Lung (tissue), 11 donors: ENCODE measurements at regions not wholly inside any gene's neighbourhood (a gene's known extent, or its start where the extent isn't known, plus 50 kb on each side); places are given as distances from the start of the nearest gene placed in this dataset.

Experiments
- ATAC-seq: fragments of 200-7000 bp; cut with Tn5 transposase; one replicate; pipeline ENCODE4 v1.9.1; 2020; ENCODE audit warnings: moderate number of reproducible peaks; ENCODE audit not compliant: insufficient read depth, low FRiP score
- DNase-seq, 3 donors: peaks; one replicate each; pipeline ENCODE4 v3.0.0-alpha.2; 2013 to 2017
- H3K27ac ChIP-seq, 2 donors: one replicate each; pipeline ENCODE4 v1.5.1; 2013; ENCODE audit warnings: mild to moderate bottlenecking in 2 of 2, moderate library complexity in 2 of 2, control low read depth in 1 of 2, inconsistent platforms in 1 of 2, low read depth in 1 of 2, low read length in 1 of 2
- H3K27me3 ChIP-seq, 3 donors: one replicate each; pipeline ENCODE4 v1.5.1; 2013; ENCODE audit warnings: low read length in 2 of 3; ENCODE audit not compliant: control insufficient read depth in 3 of 3, insufficient read depth in 3 of 3
- H3K36me3 ChIP-seq, 4 donors: one replicate each; pipeline ENCODE4 v1.5.1; 2013; ENCODE audit warnings: low read length in 4 of 4, mild to moderate bottlenecking in 1 of 4, moderate library complexity in 1 of 4; ENCODE audit not compliant: control insufficient read depth in 4 of 4, insufficient read depth in 4 of 4
- H3K4me1 ChIP-seq, 5 donors: one replicate each; pipeline ENCODE4 v1.5.1; 2013; ENCODE audit warnings: low read length in 5 of 5, mild to moderate bottlenecking in 2 of 5, moderate library complexity in 1 of 5; ENCODE audit not compliant: control insufficient read depth in 5 of 5, insufficient read depth in 5 of 5
- H3K4me3 ChIP-seq: one replicate; pipeline ENCODE4 v1.5.1; 2013; ENCODE audit warnings: mild to moderate bottlenecking, control low read depth, moderate library complexity
- H3K9ac ChIP-seq, 2 donors: one replicate each; pipeline ENCODE4 v1.5.1; 2013; ENCODE audit warnings: low read length in 2 of 2, control low read depth in 1 of 2; ENCODE audit not compliant: insufficient read depth in 1 of 2
- H3K9me3 ChIP-seq, 4 donors: one replicate each; pipeline ENCODE4 v1.5.1; 2013; ENCODE audit warnings: low read length in 3 of 4, mild to moderate bottlenecking in 1 of 4, moderate library complexity in 1 of 4; ENCODE audit not compliant: control insufficient read depth in 4 of 4, insufficient read depth in 3 of 4
- WGBS, 2 donors: extraction: QIAGEN DNeasy Blood & Tissue Kit; methylation state at CpG; one replicate each; pipeline ENCODE4 v1.1.7; 2013; 5-methylcytosine and 5-hydroxymethylcytosine counted together
- TF ChIP-seq, protein P1 (sequence below): IDR thresholded peaks from 2 replicates; pipeline ENCODE4 v1.5.1; 2012; ENCODE audit warnings: mild to moderate bottlenecking; ENCODE audit errors: control extremely low read depth, extremely low read depth
- donor health status: control.
- donor health status: control.
- donor health status: Bipolar disorder and iron deficiency.
- donor health status: healthy.
- donor health status: DM: yes; HTN: yes; CAD: no.

- H3K9me3 ChIP-seq, result no peaks in the 10 kb centered on the region
- H3K9ac ChIP-seq, result no peak overlapping the region
- TF ChIP-seq, protein P1, sequence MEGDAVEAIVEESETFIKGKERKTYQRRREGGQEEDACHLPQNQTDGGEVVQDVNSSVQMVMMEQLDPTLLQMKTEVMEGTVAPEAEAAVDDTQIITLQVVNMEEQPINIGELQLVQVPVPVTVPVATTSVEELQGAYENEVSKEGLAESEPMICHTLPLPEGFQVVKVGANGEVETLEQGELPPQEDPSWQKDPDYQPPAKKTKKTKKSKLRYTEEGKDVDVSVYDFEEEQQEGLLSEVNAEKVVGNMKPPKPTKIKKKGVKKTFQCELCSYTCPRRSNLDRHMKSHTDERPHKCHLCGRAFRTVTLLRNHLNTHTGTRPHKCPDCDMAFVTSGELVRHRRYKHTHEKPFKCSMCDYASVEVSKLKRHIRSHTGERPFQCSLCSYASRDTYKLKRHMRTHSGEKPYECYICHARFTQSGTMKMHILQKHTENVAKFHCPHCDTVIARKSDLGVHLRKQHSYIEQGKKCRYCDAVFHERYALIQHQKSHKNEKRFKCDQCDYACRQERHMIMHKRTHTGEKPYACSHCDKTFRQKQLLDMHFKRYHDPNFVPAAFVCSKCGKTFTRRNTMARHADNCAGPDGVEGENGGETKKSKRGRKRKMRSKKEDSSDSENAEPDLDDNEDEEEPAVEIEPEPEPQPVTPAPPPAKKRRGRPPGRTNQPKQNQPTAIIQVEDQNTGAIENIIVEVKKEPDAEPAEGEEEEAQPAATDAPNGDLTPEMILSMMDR, result no peak
- WGBS, 2 donors, result 67 to 81% methylated on average over 10 of the region's 10 CpGs
- peaks cover 0 to 5% (median 0%) of the 10 kb centered on the region in 5 donors for H3K4me1 ChIP-seq
- ATAC-seq (no peak), DNase-seq (no peak)
- H3K27me3 ChIP-seq, result no peaks in the 10 kb centered on the region
- H3K36me3 ChIP-seq, result no peaks in the 10 kb centered on the region
- no peak overlapping the region for H3K27ac ChIP-seq
- H3K4me3 ChIP-seq, result no peak overlapping the region
Observed at GRCh38 chr2:53519918-53520841, 247.4 kb upstream of the CHAC2 start.

GRCh38 chr2:53517406-53517805 is 250.2 kb upstream of the CHAC2 start:
- no peaks in the 10 kb centered on the region for H3K9me3 ChIP-seq
- TF ChIP-seq, protein P1, result no peak
- no peaks in the 10 kb centered on the region for H3K27me3 ChIP-seq
- 86 to 87% methylated on average over 7 of the region's 7 CpGs for WGBS, 2 donors
- H3K27ac ChIP-seq, result no peak overlapping the region
- H3K9ac ChIP-seq, result no peak overlapping the region
- peaks cover 0 to 5% (median 0%) of the 10 kb centered on the region in 5 donors for H3K4me1 ChIP-seq
- no peak for ATAC-seq
- DNase-seq, result no peak
- no peak overlapping the region for H3K4me3 ChIP-seq
- H3K36me3 ChIP-seq, result no peaks in the 10 kb centered on the region

DNA sequence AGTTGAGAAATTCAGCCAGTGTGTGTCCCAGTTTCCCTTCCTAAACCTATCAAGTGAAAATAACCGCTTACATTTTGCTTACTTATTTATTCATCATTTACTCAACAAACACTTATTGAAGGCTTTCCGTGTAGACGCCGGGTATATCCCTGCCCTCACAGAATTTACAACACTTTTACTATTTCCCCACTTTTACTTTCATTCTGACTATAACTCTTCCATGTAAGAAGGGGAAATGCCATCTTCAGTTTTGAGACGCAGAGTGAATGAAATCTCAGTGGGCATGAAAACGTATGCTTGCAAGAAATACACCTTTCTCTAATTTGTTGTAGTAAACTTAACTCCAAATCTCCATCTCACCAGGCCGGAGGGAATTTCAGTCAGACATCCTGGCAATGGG is 251.0 kb upstream of the CHAC2 start:
- no peak for ATAC-seq
- 82 to 94% methylated on average over 7 of the region's 7 CpGs for WGBS, 2 donors

More for the DNA sequence above, 251.0 kb upstream of the CHAC2 start:
- Histone ChIP-seq H3K9me3 (no peaks in the 10 kb centered on the region), H3K4me3 (no peak overlapping the region), H3K9ac (no peak overlapping the region), H3K36me3 (no peaks in the 10 kb centered on the region), H3K27me3 (no peaks in the 10 kb centered on the region), H3K4me1 (peaks cover 0 to 5% (median 0%) of the 10 kb centered on the region in 5 donors), H3K27ac (no peak overlapping the region)
- TF ChIP-seq, protein P1, result no peak
- no peak for DNase-seq
